ENCODE measurements at regions not wholly inside any gene's neighbourhood (a gene's known extent, or its start where the extent isn't known, plus 50 kb on each side); places are given as distances from the start of the nearest gene placed in this dataset.
"Not testable (repeated sequence)": the region's sequence is repeated elsewhere in the genome, so short reads cannot be mapped to it uniquely, and the experiment has no call there.

GRCh38 chr6:9025796-9026394 lies 590.5 kb upstream of the SLC35B3 start:
- DNase-seq (ENCODE audit: low read depth) = no peak
- H3K4me3 ChIP-seq (ENCODE audit: control insufficient read depth, low read depth, low read length) = no peak overlapping the region
- TF ChIP-seq CTCF (conservative IDR thresholded peaks at IDR 0.05; ENCODE audit: control insufficient read depth, insufficient read depth, low read depth, low read length) = no peak

DNA sequence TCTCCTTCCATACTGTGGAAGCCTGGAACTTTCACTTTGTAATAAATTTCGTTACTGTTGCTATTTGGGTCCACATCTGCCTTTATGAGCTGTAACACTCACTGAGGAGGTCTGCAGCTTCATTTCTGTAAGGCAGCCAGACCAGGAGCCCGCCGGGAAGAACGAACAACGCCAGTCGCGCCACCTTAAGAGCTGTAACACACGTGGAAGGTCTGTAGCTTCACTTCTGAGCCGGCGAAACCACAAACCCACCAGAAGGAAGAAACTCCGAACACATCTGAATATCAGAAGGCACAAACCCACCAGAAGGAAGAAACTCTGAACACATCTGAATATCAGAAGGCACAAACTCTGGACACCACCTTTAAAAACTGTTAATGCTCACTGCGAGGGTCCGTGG lies 589.9 kb upstream of the SLC35B3 start:
- no peak overlapping the region for H3K4me3 ChIP-seq (ENCODE audit: control insufficient read depth, low read depth, low read length)
- TF ChIP-seq CTCF (conservative IDR thresholded peaks at IDR 0.05; ENCODE audit: control insufficient read depth, insufficient read depth, low read depth, low read length) = no peak

GRCh38 chr6:9024246-9024645 lies 588.9 kb upstream of the SLC35B3 start:
- DNase-seq (ENCODE audit: low read depth); H3K4me3 ChIP-seq (ENCODE audit: control insufficient read depth, low read depth, low read length): not testable (repeated sequence)

More for the DNA sequence above, 589.9 kb upstream of the SLC35B3 start:
- no peak for DNase-seq (ENCODE audit: low read depth)

DNA sequence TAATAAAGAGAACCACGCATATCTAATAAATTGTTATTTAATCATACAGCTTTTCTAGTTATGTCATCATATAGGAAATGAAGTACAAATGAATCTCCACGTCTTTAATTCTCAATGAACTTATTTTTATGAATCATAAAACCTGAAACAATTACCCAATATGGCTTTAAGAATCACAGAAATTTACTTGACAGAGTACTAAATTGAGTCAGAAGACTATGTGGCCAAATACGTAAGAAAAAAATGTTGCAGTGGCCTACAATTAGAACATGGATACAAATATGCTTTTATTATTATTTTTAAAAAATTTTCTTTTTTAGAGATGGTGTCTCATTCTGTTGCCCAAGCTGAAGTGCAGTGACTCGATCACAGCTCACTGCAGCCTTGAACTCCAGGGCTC lies 584.7 kb upstream of the SLC35B3 start:
- H3K4me3 ChIP-seq (ENCODE audit: control insufficient read depth, low read depth, low read length) = no peak overlapping the region
- no peak for TF ChIP-seq CTCF (conservative IDR thresholded peaks at IDR 0.05; ENCODE audit: control insufficient read depth, insufficient read depth, low read depth, low read length)
- no peak for DNase-seq (ENCODE audit: low read depth)

DNA sequence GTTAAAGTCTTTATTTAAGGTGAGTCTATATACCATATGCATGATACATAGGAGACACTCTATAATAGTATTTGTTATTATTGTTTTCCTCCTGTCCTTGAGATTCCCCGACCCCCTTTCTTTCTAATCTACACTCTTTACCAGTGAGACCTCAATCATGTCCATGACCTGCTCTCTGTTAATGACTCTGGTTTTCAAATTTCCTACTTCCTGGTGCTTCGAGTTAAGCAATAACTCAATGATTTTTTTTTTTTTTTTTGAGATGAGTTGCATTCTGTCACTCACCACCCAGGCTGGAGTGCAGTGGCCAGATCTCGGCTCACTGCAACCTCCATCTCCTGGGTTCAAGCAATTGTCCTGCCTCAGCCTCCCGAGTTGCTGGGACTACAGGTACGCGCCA lies 574.6 kb upstream of the SLC35B3 start:
- H3K4me3 ChIP-seq (ENCODE audit: control insufficient read depth, low read depth, low read length) = no peak overlapping the region
- DNase-seq (ENCODE audit: low read depth) = no peak
- no peak for TF ChIP-seq CTCF (conservative IDR thresholded peaks at IDR 0.05; ENCODE audit: control insufficient read depth, insufficient read depth, low read depth, low read length)

DNA sequence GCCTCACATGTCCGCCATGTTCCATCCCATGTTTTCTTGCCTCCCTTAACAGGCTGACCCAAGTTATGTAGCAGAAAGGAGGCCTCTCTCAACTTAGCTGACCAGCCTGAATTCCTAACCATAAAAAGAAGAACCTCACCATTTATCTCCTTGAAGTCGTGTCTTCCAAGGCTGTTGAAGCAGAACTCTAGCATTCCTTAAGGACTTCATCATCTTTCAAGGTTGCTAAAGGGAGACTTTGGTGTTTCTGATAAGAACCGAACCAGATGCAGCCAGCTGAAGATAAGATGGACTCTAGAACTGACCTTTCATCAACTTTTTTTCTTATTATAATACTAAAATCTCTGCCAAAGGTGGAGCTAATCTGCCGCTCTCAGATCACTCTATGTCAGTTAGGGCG lies 571.7 kb upstream of the SLC35B3 start:
- TF ChIP-seq CTCF (conservative IDR thresholded peaks at IDR 0.05; ENCODE audit: control insufficient read depth, insufficient read depth, low read depth, low read length) = no peak
- DNase-seq (ENCODE audit: low read depth) = no peak
- H3K4me3 ChIP-seq (ENCODE audit: control insufficient read depth, low read depth, low read length) = no peak overlapping the region

DNA sequence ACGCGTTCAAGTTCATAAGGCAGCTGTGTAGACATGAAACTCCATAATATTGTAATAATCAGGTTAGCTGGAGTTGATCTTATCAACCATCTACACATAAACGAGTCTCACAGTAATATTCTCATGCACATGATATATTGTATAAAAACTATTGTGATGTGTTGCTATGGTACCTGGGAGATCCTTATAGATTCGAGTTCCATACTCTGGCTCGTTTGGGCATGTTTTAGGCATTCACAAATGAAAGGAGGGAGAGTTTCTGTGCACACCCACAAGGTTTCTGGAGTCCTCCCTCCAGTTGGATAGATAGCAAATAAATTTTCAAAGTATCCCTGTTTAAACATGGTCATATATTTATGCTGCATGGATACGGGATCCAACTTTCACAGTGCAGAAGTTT lies 567.5 kb upstream of the SLC35B3 start:
- H3K4me3 ChIP-seq (ENCODE audit: control insufficient read depth, low read depth, low read length) = no peak overlapping the region
- DNase-seq (ENCODE audit: low read depth) = no peak
- no peak for TF ChIP-seq CTCF (conservative IDR thresholded peaks at IDR 0.05; ENCODE audit: control insufficient read depth, insufficient read depth, low read depth, low read length)
